DND-41 (cell line): ENCODE measurements at regions not wholly inside any gene's neighbourhood (a gene's known extent, or its start where the extent isn't known, plus 50 kb on each side); places are given as distances from the start of the nearest gene placed in this dataset.

Experiments
- EZH2 ChIP-seq: IDR thresholded peaks from 3 replicates; pipeline ENCODE4 v1.6.1; 2012; ENCODE audit warnings: borderline replicate concordance, low read depth, mild to moderate bottlenecking, moderate library complexity, low read length, inconsistent platforms; ENCODE audit not compliant: severe bottlenecking
- TF ChIP-seq, protein P1 (sequence below): IDR thresholded peaks from 2 replicates; pipeline ENCODE4 v1.5.1; 2012; ENCODE audit warnings: borderline replicate concordance, low read length, moderate library complexity, mild to moderate bottlenecking; ENCODE audit not compliant: poor library complexity, severe bottlenecking; ENCODE audit errors: extremely low read depth

DNA sequence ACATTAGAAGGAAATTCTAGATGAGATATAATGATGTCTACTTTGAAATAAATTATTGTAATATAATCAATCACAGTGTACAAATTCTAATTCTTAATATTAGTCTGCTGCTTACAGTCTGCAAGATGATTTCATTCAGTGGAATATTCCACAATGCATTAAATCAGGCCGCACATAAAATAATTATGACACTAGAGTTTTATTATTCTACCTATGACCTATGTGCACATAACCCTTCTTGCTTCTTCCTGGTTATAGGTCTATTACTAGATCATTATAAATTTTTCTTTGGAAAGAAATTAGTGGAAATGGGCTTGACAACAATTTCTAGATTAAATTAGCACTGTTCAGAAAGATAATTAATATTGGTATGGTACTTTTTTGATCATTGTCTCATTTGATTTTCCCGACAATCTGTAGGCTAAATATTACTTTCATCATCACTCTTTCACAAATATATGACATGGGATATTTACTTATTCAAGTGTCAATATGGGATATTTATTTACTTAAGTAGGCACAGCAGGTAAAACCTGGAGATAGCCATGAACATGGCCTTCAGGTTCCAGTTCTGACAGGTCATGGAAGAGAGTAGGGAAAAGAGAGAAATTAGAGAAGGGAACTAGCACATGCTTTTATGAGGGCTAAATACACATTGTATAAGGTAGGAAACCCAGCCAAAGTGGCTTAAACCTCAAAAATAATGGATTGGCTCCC, 476.4 kb downstream of the TOX3 start:
- TF ChIP-seq, protein P1, sequence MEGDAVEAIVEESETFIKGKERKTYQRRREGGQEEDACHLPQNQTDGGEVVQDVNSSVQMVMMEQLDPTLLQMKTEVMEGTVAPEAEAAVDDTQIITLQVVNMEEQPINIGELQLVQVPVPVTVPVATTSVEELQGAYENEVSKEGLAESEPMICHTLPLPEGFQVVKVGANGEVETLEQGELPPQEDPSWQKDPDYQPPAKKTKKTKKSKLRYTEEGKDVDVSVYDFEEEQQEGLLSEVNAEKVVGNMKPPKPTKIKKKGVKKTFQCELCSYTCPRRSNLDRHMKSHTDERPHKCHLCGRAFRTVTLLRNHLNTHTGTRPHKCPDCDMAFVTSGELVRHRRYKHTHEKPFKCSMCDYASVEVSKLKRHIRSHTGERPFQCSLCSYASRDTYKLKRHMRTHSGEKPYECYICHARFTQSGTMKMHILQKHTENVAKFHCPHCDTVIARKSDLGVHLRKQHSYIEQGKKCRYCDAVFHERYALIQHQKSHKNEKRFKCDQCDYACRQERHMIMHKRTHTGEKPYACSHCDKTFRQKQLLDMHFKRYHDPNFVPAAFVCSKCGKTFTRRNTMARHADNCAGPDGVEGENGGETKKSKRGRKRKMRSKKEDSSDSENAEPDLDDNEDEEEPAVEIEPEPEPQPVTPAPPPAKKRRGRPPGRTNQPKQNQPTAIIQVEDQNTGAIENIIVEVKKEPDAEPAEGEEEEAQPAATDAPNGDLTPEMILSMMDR = no peak
- TF ChIP-seq EZH2 = no peak
